ENCODE measurements at regions not wholly inside any gene's neighbourhood (a gene's known extent, or its start where the extent isn't known, plus 50 kb on each side); places are given as distances from the start of the nearest gene placed in this dataset.

- no peak for TF ChIP-seq CTCF (IDR thresholded peaks at IDR 0.05)
- Histone ChIP-seq H3K9me3 (no peaks in the 10 kb centered on the region), H3K4me1 (ENCODE audit: low read depth) (no peaks in the 10 kb centered on the region), H3K36me3 (ENCODE audit: low read depth) (no peaks in the 10 kb centered on the region), H3K4me3 (no peak overlapping the region)
- peak in 2 of 3 donors; percentile 9 to 19 for DNase-seq
- intact Hi-C loops (cut with DNase I, micrococcal nuclease) = no loop called here
- ATAC-seq = no peak
Measured at GRCh38 chr20:63123331-63123741, 92.6 kb downstream of the YTHDF1 start.

GRCh38 chr20:63122626-63123025 is 93.3 kb downstream of the YTHDF1 start:
- H3K4me1 ChIP-seq (ENCODE audit: low read depth) = no peaks in the 10 kb centered on the region
- no peak overlapping the region for H3K4me3 ChIP-seq
- no peak for ATAC-seq
- TF ChIP-seq CTCF (IDR thresholded peaks at IDR 0.05) = no peak
- no peaks in the 10 kb centered on the region for H3K9me3 ChIP-seq
- no peaks in the 10 kb centered on the region for H3K36me3 ChIP-seq (ENCODE audit: low read depth)
- intact Hi-C loops (cut with DNase I, micrococcal nuclease) = no loop called here
- DNase-seq = no peak

- intact Hi-C loops (cut with DNase I, micrococcal nuclease) = no loop called here
Measured at GRCh38 chr20:63121749-63122405, 94.1 kb downstream of the YTHDF1 start.

GRCh38 chr20:63121246-63121645 is 94.7 kb downstream of the YTHDF1 start:
- Histone ChIP-seq H3K36me3 (ENCODE audit: low read depth) (no peaks in the 10 kb centered on the region), H3K4me1 (ENCODE audit: low read depth) (no peaks in the 10 kb centered on the region), H3K4me3 (no peak overlapping the region), H3K9me3 (no peaks in the 10 kb centered on the region)
- ATAC-seq (no peak), DNase-seq (peak in 2 of 3 donors; percentile 3 to 17)
- intact Hi-C loops (cut with DNase I, micrococcal nuclease) = no loop called here
- no peak for TF ChIP-seq CTCF (IDR thresholded peaks at IDR 0.05)

More at GRCh38 chr20:63121749-63122405, 94.1 kb downstream of the YTHDF1 start:
- Histone ChIP-seq H3K4me3 (no peak overlapping the region), H3K4me1 (ENCODE audit: low read depth) (no peaks in the 10 kb centered on the region), H3K36me3 (ENCODE audit: low read depth) (no peaks in the 10 kb centered on the region), H3K9me3 (no peaks in the 10 kb centered on the region)
- no peak for TF ChIP-seq CTCF (IDR thresholded peaks at IDR 0.05)
- DNase-seq = peak in 2 of 3 donors; percentile 10 to 23
- ATAC-seq = no peak

GRCh38 chr20:63120808-63121090 is 95.2 kb downstream of the YTHDF1 start:
- no peak overlapping the region for H3K4me3 ChIP-seq
- no peak for ATAC-seq
- no peak for TF ChIP-seq CTCF (IDR thresholded peaks at IDR 0.05)
- no peaks in the 10 kb centered on the region for H3K36me3 ChIP-seq (ENCODE audit: low read depth)
- intact Hi-C loops (cut with DNase I, micrococcal nuclease) = no loop called here
- H3K9me3 ChIP-seq = no peaks in the 10 kb centered on the region
- no peaks in the 10 kb centered on the region for H3K4me1 ChIP-seq (ENCODE audit: low read depth)
- DNase-seq = peak in 2 of 3 donors; percentile 10 to 19
